ENCODE measurements at regions not wholly inside any gene's neighbourhood (a gene's known extent, or its start where the extent isn't known, plus 50 kb on each side); places are given as distances from the start of the nearest gene placed in this dataset.

- no peak overlapping the region for H2AK5ac ChIP-seq (ENCODE audit: low read depth, low read length)
- BruUV-seq (replicated peaks) = no TSS peak
These were observed 178.7 kb downstream of the KDR start for GRCh38 chr4:54946741-54947140.

More at GRCh38 chr4:54946741-54947140, 178.7 kb downstream of the KDR start:
- Histone ChIP-seq H4K91ac (ENCODE audit: insufficient read depth, low read depth, low read length) (no peak overlapping the region), H3K9ac (ENCODE audit: low read depth, low read length) (no peak overlapping the region), H3K9me1 (ENCODE audit: insufficient read depth, low read length) (no peaks in the 10 kb centered on the region), H3K4me3 (ENCODE audit: insufficient read depth, low read depth, low read length) (no peak overlapping the region), H2AFZ (replicated peaks; ENCODE audit: low read length, poor library complexity) (no peak overlapping the region), H2BK20ac (ENCODE audit: low read depth, low read length) (no peak overlapping the region), H3K36me3 (ENCODE audit: control insufficient read depth, insufficient read depth, low read length) (no peaks in the 10 kb centered on the region), H2BK15ac (ENCODE audit: low read depth, low read length) (no peak overlapping the region), H2BK120ac (ENCODE audit: low read depth, low read length) (no peak overlapping the region), H3K27me3 (ENCODE audit: control insufficient read depth, insufficient read depth, low read length) (no peaks in the 10 kb centered on the region), H2BK5ac (ENCODE audit: low read depth, low read length, poor library complexity, severe bottlenecking) (no peak overlapping the region), H3K27ac (ENCODE audit: insufficient read depth, low read length) (no peak overlapping the region), H3K14ac (replicated peaks; ENCODE audit: low read depth, low read length) (no peak overlapping the region), H3K4ac (ENCODE audit: low read depth, low read length) (no peak overlapping the region), H4K8ac (ENCODE audit: low read depth in 2 of 2, low read length in 2 of 2) (no peak overlapping the region), H3K56ac (ENCODE audit: extremely low read depth, insufficient read depth, low read length) (no peak overlapping the region), H3K4me1 (ENCODE audit: control insufficient read depth, insufficient read depth, low read length) (no peaks in the 10 kb centered on the region), H2AK9ac (replicated peaks; ENCODE audit: low read depth, low read length, poor library complexity) (no peak overlapping the region), H4K5ac (ENCODE audit: low read depth, low read length) (no peak overlapping the region), H3K18ac (ENCODE audit: low read depth, low read length) (peak overlapping the region; percentile 60; the same call in 1 of the 2 replicates), H3K23ac (ENCODE audit: low read depth, low read length) (no peak overlapping the region), H3K4me2 (ENCODE audit: low read depth, low read length) (no peak overlapping the region), H3K9me3 (ENCODE audit: control insufficient read depth, insufficient read depth, low read length) (no peaks in the 10 kb centered on the region), H3K79me1 (ENCODE audit: low read depth in 1 of 2, low read length in 2 of 2) (no peaks in the 10 kb centered on the region), H4K20me1 (ENCODE audit: insufficient read depth, low read length) (no peaks in the 10 kb centered on the region)
- DNase-seq (no peak), ATAC-seq (ENCODE audit: low read depth) (no peak)
- intact Hi-C loops (cut with micrococcal nuclease) (no loop called here), dilution Hi-C loops (cut with HindIII; ENCODE audit: low sequenced_read_pairs, unreplicated experiment) (no loop called here), in situ Hi-C loops (cut with MboI; ENCODE audit: low sequenced_read_pairs) (no loop called here)
- ChIA-PET POLR2A (ENCODE audit: unreplicated experiment) (no interaction called here), CTCF (interaction anchor here (0.6 kb wide), 1 partner anchor 1048 kb away, joined by 3 read pairs; no protein-coding TSS in a partner anchor)
- TF ChIP-seq RFX5 (IDR thresholded peaks at IDR 0.05; ENCODE audit: low read depth, low read length) (no peak), MAFK (IDR thresholded peaks at IDR 0.05; ENCODE audit: low read depth, low read length) (no peak), CEBPB (IDR thresholded peaks at IDR 0.05; ENCODE audit: low read depth, low read length) (no peak), RCOR1 (IDR thresholded peaks at IDR 0.05; ENCODE audit: insufficient replicate concordance, low read length) (no peak), BHLHE40 (IDR thresholded peaks at IDR 0.05; ENCODE audit: low read depth, low read length) (no peak), RAD21 (IDR thresholded peaks at IDR 0.05; ENCODE audit: low read length) (no peak), SMC3 (IDR thresholded peaks at IDR 0.05; ENCODE audit: low read depth, low read length) (no peak), MAZ (IDR thresholded peaks at IDR 0.05; ENCODE audit: borderline replicate concordance, low read depth, low read length) (no peak), NFE2L2 (IDR thresholded peaks at IDR 0.05; ENCODE audit: low read depth, low read length) (no peak), POLR2A (IDR thresholded peaks at IDR 0.05; ENCODE audit: low read depth, low read length) (no peak), CHD1 (IDR thresholded peaks at IDR 0.05; ENCODE audit: low read depth, low read length) (no peak), MXI1 (IDR thresholded peaks at IDR 0.05; ENCODE audit: borderline replicate concordance, low read depth, low read length) (no peak), CTCF (conservative IDR thresholded peaks at IDR 0.05; ENCODE audit: low read depth, low read length) (no peak), FOS (IDR thresholded peaks at IDR 0.05; ENCODE audit: low read depth, low read length) (no peak)
- TF ChIP-seq, protein P1, sequence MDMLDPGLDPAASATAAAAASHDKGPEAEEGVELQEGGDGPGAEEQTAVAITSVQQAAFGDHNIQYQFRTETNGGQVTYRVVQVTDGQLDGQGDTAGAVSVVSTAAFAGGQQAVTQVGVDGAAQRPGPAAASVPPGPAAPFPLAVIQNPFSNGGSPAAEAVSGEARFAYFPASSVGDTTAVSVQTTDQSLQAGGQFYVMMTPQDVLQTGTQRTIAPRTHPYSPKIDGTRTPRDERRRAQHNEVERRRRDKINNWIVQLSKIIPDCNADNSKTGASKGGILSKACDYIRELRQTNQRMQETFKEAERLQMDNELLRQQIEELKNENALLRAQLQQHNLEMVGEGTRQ (IDR thresholded peaks at IDR 0.05; ENCODE audit: low read depth, low read length) = no peak
- TF ChIP-seq, protein P2, sequence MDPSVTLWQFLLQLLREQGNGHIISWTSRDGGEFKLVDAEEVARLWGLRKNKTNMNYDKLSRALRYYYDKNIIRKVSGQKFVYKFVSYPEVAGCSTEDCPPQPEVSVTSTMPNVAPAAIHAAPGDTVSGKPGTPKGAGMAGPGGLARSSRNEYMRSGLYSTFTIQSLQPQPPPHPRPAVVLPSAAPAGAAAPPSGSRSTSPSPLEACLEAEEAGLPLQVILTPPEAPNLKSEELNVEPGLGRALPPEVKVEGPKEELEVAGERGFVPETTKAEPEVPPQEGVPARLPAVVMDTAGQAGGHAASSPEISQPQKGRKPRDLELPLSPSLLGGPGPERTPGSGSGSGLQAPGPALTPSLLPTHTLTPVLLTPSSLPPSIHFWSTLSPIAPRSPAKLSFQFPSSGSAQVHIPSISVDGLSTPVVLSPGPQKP (IDR thresholded peaks at IDR 0.05; ENCODE audit: borderline replicate concordance, low read depth, low read length) = no peak
- no CpG with 5 or more reads among the region's 1 CpG for WGBS, 2 experiments (ENCODE audit: extremely low coverage in 2 of 2, insufficient read length in 1 of 2)

All from IMR-90 (cell line).